ENCODE measurements at regions not wholly inside any gene's neighbourhood (a gene's known extent, or its start where the extent isn't known, plus 50 kb on each side); places are given as distances from the start of the nearest gene placed in this dataset.

DNA sequence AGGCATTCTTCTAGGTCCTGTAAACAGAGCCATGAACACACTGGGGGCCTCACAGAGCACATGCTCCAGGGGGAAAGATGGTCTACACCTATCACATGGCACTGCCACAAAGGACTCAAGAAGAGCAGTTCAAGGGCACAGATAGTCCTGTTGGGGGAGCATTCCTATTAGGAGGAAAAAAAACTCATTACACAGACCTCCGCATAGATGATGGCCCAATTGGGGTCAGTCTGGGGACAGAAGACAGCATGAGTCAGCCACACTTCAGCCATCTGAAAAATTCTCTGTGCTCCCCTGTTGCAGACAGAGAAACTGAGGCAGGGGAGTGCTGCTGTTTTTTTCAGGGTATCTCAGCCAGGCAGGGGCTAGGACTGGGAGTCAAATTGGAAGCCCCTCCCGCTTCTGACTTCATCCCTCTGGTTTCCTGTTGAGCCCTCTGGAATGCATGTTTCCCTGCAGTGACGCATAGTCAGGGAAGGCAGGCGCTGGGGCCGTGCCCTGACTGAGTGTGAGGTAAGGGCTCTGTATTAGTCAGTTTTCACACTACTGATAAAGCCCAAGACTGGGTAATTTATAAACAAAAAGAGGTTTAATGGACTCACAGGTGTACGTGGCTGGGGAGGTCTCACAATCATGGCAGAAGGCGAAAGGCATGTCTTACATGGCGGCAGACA lies 67.9 kb downstream of the RHOB start:
- POLR2A ChIA-PET (ENCODE audit: unreplicated experiment), result no interaction called here
- H3K36me3 ChIP-seq (ENCODE audit: low read depth, low read length), result no peaks in the 10 kb centered on the region
- no peak overlapping the region for H3K4me3 ChIP-seq (ENCODE audit: low read length)
- H2AFZ ChIP-seq (ENCODE audit: low read length), result no peak overlapping the region
- H3K27ac ChIP-seq (ENCODE audit: low read length), result no peak overlapping the region
- H3K9me2 ChIP-seq (replicated peaks; ENCODE audit: low read length), result no peaks in the 10 kb centered on the region
- no peaks in the 10 kb centered on the region for H3K9me3 ChIP-seq (ENCODE audit: low read length)
- CTCF ChIA-PET, result no interaction called here
- peaks cover 9% of the 10 kb centered on the region for H3K4me1 ChIP-seq (ENCODE audit: insufficient read depth, low read length)
- BruUV-seq (replicated peaks), result no TSS peak
- TF ChIP-seq EZH2phosphoT487 (IDR thresholded peaks at IDR 0.05; ENCODE audit: borderline replicate concordance, low read length) (no peak), EZH2 (IDR thresholded peaks at IDR 0.05; ENCODE audit: low read length, unreplicated experiment) (no peak)
- TF ChIP-seq, protein P1, sequence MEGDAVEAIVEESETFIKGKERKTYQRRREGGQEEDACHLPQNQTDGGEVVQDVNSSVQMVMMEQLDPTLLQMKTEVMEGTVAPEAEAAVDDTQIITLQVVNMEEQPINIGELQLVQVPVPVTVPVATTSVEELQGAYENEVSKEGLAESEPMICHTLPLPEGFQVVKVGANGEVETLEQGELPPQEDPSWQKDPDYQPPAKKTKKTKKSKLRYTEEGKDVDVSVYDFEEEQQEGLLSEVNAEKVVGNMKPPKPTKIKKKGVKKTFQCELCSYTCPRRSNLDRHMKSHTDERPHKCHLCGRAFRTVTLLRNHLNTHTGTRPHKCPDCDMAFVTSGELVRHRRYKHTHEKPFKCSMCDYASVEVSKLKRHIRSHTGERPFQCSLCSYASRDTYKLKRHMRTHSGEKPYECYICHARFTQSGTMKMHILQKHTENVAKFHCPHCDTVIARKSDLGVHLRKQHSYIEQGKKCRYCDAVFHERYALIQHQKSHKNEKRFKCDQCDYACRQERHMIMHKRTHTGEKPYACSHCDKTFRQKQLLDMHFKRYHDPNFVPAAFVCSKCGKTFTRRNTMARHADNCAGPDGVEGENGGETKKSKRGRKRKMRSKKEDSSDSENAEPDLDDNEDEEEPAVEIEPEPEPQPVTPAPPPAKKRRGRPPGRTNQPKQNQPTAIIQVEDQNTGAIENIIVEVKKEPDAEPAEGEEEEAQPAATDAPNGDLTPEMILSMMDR (conservative IDR thresholded peaks at IDR 0.05; ENCODE audit: low read depth, low read length), result no peak
- H3F3A ChIP-seq (ENCODE audit: low read length, unreplicated experiment), result no peaks in the 10 kb centered on the region
- no peaks in the 10 kb centered on the region for H4K20me1 ChIP-seq (ENCODE audit: low read length)
- no peaks in the 10 kb centered on the region for H3K79me2 ChIP-seq (ENCODE audit: low read length)
- H3K27me3 ChIP-seq (ENCODE audit: low read length), result no peaks in the 10 kb centered on the region
- H3K9ac ChIP-seq (ENCODE audit: low read length), result no peak overlapping the region
- H3K4me2 ChIP-seq (ENCODE audit: low read length), result no peak overlapping the region
- ATAC-seq (peak; percentile 73), DNase-seq (peak; percentile 66)
- intact Hi-C loops (cut with micrococcal nuclease), result no loop called here

DNA sequence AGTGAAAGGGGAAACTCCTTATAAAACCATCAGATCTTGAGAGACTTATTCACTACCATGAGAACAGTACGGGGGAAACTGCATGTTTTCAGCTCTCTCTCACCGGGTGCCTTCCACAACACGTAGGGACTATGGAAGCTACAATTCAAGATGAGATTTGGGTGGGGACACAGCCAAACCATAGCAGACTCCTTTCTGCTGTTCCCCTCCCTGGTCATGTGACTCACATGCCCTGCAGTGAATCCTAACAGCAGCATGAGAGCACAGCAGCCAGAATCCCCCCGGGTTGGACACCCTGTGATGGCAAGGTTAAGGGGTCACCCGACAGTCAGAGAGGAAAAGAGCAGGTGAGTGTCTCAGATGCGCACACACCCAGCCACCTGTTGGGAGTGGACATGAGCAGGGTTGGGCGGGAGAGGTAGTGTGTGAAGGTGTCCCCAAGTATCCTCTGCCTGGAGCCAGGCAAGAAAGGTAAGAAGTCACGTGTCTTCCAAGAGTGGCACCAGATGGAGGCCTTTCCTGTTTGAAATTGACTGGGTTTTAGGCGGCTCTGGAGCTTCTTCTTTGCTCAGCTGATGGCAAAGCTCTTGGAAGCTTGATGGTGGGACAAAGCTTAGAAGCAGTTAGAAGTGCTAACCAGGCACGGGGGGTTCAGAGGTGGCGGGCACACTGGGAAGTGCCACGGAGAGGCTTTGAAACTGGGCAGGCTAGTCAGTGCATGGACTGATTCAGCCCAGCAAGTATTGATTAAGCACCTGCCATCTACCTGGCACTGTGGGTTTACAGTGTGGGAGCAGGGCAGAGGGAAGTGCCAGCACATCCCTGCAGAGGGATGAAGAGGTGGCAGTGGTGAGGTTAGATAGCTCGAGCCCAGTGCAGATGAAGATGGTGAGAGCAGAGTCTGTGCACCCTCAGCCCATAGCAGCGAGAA lies 68.7 kb downstream of the RHOB start:
- BruUV-seq (replicated peaks), result no TSS peak
- no peaks in the 10 kb centered on the region for H3K36me3 ChIP-seq (ENCODE audit: low read depth, low read length)
- H3K4me1 ChIP-seq (ENCODE audit: insufficient read depth, low read length), result peaks cover 6% of the 10 kb centered on the region
- ChIA-PET POLR2A (ENCODE audit: unreplicated experiment) (no interaction called here), CTCF (no interaction called here)
- H3K9ac ChIP-seq (ENCODE audit: low read length), result no peak overlapping the region
- no peaks in the 10 kb centered on the region for H3K9me3 ChIP-seq (ENCODE audit: low read length)
- TF ChIP-seq EZH2phosphoT487 (IDR thresholded peaks at IDR 0.05; ENCODE audit: borderline replicate concordance, low read length) (no peak), EZH2 (IDR thresholded peaks at IDR 0.05; ENCODE audit: low read length, unreplicated experiment) (no peak)
- TF ChIP-seq, protein P1 (conservative IDR thresholded peaks at IDR 0.05; ENCODE audit: low read depth, low read length), result no peak
- DNase-seq, result no peak
- no peak for ATAC-seq
- no peak overlapping the region for H3K27ac ChIP-seq (ENCODE audit: low read length)
- no peak overlapping the region for H3K4me2 ChIP-seq (ENCODE audit: low read length)
- H3K4me3 ChIP-seq (ENCODE audit: low read length), result no peak overlapping the region
- intact Hi-C loops (cut with micrococcal nuclease), result no loop called here
- H3K79me2 ChIP-seq (ENCODE audit: low read length), result no peaks in the 10 kb centered on the region
- no peaks in the 10 kb centered on the region for H3F3A ChIP-seq (ENCODE audit: low read length, unreplicated experiment)
- no peak overlapping the region for H2AFZ ChIP-seq (ENCODE audit: low read length)
- no peaks in the 10 kb centered on the region for H3K27me3 ChIP-seq (ENCODE audit: low read length)
- no peaks in the 10 kb centered on the region for H3K9me2 ChIP-seq (replicated peaks; ENCODE audit: low read length)
- no peaks in the 10 kb centered on the region for H4K20me1 ChIP-seq (ENCODE audit: low read length)

- ChIA-PET CTCF (no interaction called here), POLR2A (ENCODE audit: unreplicated experiment) (no interaction called here)
- Histone ChIP-seq H3K9ac (ENCODE audit: low read length) (no peak overlapping the region), H3K4me1 (ENCODE audit: insufficient read depth, low read length) (peaks cover 5% of the 10 kb centered on the region; the same call in 1 of the 2 replicates), H3K27me3 (ENCODE audit: low read length) (no peaks in the 10 kb centered on the region), H3K9me2 (replicated peaks; ENCODE audit: low read length) (no peaks in the 10 kb centered on the region), H3K4me2 (ENCODE audit: low read length) (no peak overlapping the region), H3K79me2 (ENCODE audit: low read length) (no peaks in the 10 kb centered on the region), H3F3A (ENCODE audit: low read length, unreplicated experiment) (no peaks in the 10 kb centered on the region), H4K20me1 (ENCODE audit: low read length) (no peaks in the 10 kb centered on the region), H3K27ac (ENCODE audit: low read length) (no peak overlapping the region), H3K9me3 (ENCODE audit: low read length) (no peaks in the 10 kb centered on the region), H3K36me3 (ENCODE audit: low read depth, low read length) (no peaks in the 10 kb centered on the region), H2AFZ (ENCODE audit: low read length) (no peak overlapping the region), H3K4me3 (ENCODE audit: low read length) (no peak overlapping the region)
- DNase-seq (no peak), ATAC-seq (no peak)
- intact Hi-C loops (cut with micrococcal nuclease), result no loop called here
- no peak for TF ChIP-seq EZH2 (IDR thresholded peaks at IDR 0.05; ENCODE audit: low read length, unreplicated experiment)
- TF ChIP-seq, protein P1 (conservative IDR thresholded peaks at IDR 0.05; ENCODE audit: low read depth, low read length), result no peak
- no peak for TF ChIP-seq EZH2phosphoT487 (IDR thresholded peaks at IDR 0.05; ENCODE audit: borderline replicate concordance, low read length)
- BruUV-seq (replicated peaks), result no TSS peak
Observed at GRCh38 chr2:20516291-20516645, 69.4 kb downstream of the RHOB start.

Measured in PC-3 (cell line).